Activated CD4-positive, alpha-beta T cell treated with anti-CD3 and anti-CD28 coated beads, Interleukin-2, amount 50 U/mL, for 4 hours (primary cell): ENCODE measurements at regions not wholly inside any gene's neighbourhood (a gene's known extent, or its start where the extent isn't known, plus 50 kb on each side); places are given as distances from the start of the nearest gene placed in this dataset.
"Not testable (repeated sequence)": the region's sequence is repeated elsewhere in the genome, so short reads cannot be mapped to it uniquely, and the experiment has no call there.

ENCODE experiments used
- DNase-seq, 2 experiments: peaks; one replicate each; pipeline ENCODE4 v3.0.0-alpha.2; 2020

DNA sequence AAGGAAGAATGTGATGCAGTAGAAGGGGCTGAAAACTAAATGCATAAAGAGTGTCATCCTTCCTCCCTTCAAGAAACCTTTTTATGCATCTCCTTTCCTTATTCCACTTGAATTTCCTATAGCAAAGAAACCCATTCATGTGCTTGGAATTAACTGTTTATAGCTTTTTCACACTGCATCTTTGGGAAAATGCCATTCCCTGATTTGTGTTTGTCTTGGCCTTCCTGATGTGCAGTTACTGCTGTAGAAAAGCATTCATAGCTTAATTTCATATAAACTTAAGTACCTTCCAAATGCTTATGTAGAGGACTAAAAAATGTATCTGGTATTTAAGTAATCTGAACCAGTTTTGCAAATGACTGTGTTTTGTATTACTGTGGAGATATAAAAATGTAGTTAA, 61.8 kb downstream of the SDR9C7 start:
- no peak for DNase-seq

DNA sequence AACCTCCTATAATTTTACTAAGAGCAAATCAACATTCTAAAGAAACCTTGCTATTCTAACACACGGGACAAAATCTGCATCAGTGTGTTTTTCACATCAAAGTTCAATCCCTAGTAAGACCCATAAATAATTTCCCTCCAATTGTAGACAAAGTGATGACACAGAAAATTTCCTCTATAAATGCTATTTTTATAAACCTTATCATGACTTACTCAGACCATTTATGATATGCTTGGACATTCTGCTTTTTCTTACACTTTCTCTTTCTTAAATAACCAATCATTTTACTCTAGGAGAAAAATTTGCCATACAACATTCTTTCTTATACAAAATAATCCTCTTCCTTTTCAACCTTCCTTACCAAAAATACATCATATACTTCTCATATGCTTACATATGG, 67.0 kb downstream of the SDR9C7 start:
- DNase-seq = no peak

DNA sequence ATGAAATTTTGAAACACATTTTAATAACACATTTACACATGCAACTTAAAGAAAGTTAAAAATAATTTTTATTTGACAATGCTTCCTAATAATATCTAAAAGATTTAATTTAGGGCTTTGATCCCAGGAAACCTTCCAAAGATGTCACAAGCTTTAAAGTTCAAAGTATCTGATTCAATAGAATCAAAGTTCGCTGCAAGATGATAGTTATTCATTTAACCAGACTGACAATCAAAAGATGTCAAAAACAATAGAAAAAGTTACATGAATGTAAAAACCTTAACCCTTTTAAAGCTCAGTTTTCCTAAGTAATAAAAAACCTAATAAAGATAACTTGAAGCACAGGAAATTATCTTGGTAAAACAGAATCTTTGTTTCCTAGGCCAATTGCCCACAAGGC, 67.7 kb downstream of the SDR9C7 start:
- DNase-seq = no peak

DNA sequence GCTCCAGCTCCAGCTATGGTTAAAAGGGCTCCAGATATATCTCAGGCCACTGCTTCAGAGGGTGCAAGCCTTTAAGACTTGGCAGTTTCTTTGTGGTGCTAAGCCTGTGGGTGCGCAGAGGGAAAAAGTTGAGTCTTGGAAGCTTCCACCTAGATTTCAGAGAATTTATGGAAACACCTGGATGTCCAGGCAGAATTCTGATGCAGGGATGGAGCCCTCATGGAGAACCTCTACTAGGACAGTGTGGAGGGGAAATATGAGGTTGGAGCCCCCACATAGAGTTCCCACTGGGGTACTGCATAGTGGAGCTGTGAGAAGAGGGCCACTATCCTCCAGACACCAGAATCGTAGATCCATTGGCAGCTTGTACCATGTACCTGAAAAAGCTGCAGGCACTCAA, 69.9 kb downstream of the SDR9C7 start:
- DNase-seq = no peak

DNA sequence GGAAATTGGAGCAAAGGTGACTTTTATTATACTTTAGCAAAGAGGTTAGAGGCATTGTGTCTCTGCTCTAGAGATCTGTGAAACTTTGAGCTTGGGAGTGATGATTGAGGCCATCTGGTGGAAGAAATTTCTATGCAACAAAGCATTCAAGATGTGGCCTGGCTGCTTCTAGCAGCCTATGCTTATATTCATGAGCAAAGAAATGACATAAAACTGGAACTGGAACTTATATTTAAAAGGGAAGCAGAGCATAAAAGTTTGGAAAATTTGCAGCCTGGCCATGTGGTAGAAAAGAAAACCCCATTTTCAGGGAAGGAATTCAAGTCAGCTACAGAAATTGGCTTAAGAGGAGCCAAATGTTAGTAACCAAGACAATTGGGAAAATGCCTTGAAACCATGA, 70.4 kb downstream of the SDR9C7 start:
- no peak for DNase-seq

DNA sequence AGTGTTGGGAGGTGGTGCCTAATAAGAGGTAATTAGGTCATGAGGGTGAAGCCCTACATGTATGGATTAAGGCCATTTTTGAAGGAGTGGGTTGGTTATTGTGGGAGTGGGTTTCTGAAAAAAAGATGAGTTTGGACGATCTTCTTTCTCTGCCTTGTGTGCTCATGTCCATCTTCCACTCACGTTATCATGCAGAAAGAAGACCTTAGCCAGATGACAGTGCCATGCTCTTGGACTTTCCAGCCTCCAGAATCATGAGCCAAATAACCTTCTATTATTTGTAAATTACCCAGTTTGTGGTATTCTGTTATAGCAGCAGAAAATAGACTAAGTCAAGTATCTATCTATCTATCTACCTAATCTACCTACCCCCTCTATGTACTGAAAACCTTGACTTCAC, 71.9 kb downstream of the SDR9C7 start:
- no peak for DNase-seq

DNA sequence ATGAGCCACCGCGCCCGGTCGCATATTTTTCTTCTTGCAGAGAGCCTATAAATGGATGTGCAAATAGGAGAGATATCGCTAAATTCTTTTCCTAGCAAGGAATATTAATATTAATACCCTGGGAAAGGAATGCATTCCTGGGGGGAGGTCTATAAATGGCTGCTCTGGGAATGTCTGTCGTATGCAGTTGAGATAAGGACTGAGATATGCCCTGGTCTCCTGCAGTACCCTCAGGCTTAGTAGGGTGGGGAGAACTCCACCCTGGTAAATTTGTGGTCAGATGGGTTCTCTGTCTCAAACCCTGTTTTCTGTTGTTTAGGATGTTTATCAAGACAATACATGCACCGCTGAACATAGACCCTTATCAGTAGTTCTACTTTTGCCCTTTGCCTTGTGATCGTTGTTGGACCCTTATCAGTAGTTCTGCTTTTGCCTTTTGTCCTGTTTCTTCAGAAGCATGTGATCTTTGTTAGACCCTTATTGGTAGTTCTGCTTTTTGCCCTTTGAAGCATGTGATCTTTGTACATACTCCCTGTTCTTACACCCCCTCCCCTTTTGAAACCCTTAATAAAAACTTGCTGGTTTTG, 80.7 kb downstream of the SDR9C7 start:
- not testable (repeated sequence) for DNase-seq

DNA sequence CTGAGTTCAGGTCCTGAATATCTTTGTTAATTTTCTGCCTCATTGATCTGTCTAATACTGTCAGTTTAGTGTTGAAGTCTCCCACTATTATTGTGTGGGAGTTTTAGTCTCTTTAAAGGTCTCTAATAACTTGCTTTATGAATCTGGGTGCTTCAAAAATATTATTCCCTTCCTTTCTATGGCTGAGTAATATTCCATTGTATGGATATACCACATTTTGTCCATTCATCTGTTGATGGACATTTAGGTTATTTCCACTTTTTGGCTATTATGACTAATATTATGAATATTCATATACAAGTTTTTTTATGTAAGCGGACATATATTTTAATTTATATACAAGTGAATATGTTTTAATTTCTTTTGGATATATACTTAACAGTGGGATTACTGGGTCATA, 82.7 kb downstream of the SDR9C7 start:
- DNase-seq = no peak

DNA sequence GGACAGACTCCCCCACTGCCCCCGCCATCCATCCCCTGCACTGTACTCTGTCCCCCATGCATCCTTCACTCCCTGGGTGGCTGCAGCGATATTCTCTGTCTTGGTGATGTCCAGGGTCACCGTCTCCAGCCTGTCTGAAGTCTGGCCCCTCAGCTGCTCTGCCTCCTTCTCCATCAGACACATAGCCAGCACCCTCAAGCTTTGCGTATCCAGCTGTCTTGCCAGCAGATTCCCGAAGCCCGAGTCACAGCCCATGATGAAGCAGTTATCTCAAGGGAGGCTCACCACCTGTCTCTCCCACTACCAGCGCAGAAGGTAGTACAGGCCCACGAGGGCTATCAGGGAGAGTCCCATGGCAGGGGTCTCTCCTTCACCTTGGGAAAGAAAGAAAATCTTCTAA, 77.8 kb downstream of the HSD17B6 start:
- DNase-seq = no peak

DNA sequence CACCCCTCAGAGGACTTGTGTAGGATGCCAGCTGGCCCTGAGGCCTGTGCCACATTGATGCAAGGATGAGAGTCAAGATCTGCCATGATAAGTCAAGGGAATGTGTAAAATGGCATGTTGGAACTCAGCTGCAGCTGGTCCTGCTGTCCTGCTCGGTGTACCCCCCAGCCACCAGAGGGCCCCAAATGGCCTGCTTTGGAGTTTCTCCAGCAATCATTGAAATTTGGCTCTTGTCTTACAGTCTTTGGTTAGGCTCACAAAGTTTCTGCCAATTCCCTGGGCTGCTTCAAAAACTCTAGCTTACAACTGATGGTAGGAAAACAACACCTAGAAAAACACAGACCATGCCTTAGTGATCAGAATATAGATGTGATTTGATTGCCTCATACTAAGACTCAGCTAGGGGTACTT, 76.8 kb downstream of the HSD17B6 start:
- DNase-seq = peak in 1 of 2 experiments; percentile 4

DNA sequence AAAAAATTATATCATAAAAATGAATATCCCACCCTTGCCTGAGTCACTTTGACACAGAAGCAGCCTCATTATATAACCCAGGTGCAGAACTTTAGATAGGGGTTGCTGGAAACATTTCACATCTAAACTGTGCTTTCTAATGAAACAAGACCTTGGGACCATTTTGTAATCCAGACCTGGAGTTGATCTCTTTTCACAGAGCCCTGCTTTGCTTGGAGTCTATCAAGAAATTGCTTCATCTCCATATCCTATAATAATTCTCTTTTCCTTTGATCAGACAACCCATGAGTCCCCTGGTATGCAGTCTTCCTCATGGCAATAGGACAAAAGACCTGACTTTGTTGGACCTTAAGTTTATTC, 76.3 kb downstream of the HSD17B6 start:
- no peak for DNase-seq

DNA sequence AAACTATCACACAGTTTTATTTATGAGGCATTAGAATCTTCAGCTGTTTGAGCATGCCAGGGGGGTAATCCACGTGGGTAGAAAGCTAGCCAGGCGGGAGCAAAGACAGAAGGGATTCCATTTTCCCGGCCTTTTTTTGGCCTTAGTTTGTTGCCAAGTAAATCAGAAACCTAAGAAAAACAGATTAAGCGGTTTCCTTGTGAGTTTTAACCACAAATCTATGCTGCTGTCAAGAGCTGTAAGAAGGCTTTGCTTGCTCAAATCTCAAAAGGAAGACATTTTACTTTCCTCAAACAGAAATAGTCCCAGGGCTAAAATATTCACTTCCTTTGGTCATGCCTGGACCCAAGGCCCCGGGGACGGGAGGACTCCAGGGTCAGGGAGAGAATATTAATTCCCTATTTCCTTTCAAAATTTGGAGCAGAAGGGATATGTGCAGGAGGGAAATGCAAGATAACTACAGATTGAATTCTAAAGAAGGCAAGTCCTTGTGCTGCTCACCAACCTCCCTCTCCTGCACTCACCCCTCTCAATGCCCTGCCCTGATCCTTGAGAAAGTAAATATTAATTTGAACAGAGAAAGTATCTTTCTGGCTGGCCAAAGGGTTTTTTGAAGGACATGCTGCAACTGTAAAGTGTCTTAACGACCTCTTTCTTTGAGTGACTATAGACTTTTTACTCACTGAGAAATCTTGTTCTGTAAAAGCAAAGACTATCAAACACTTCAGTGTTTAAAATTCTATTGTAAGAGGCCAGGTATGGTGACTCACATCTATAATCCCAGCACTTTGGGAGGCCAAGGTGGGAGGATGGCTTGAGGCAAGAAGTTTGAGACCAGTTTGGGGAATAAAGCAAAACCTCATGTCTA, 75.7 kb downstream of the HSD17B6 start:
- no peak for DNase-seq
